ENCODE measurements at regions not wholly inside any gene's neighbourhood (a gene's known extent, or its start where the extent isn't known, plus 50 kb on each side); places are given as distances from the start of the nearest gene placed in this dataset.

GRCh38 chr5:50978924-50979323, 312.5 kb downstream of the PARP8 start:
- no peak for DNase-seq (ENCODE audit: extremely low read depth, low read depth)
- TF ChIP-seq CTCF (IDR thresholded peaks at IDR 0.05; ENCODE audit: low read depth, low read length), result no peak

GRCh38 chr5:50984640-50985039, 318.2 kb downstream of the PARP8 start:
- DNase-seq (ENCODE audit: extremely low read depth, low read depth), result no peak
- TF ChIP-seq CTCF (IDR thresholded peaks at IDR 0.05; ENCODE audit: low read depth, low read length), result no peak

- DNase-seq (ENCODE audit: extremely low read depth, low read depth), result no peak
- TF ChIP-seq CTCF (IDR thresholded peaks at IDR 0.05; ENCODE audit: low read depth, low read length), result no peak
These were observed 324.0 kb downstream of the PARP8 start for GRCh38 chr5:50990296-50990924.

- no peak for DNase-seq (ENCODE audit: extremely low read depth, low read depth)
- TF ChIP-seq CTCF (IDR thresholded peaks at IDR 0.05; ENCODE audit: low read depth, low read length), result no peak
These were observed 329.0 kb downstream of the PARP8 start for GRCh38 chr5:50995285-50995942.

- no peak for DNase-seq (ENCODE audit: extremely low read depth, low read depth)
- no peak for TF ChIP-seq CTCF (IDR thresholded peaks at IDR 0.05; ENCODE audit: low read depth, low read length)
These were observed 334.9 kb downstream of the PARP8 start for GRCh38 chr5:51001227-51001923.

- no peak for TF ChIP-seq CTCF (IDR thresholded peaks at IDR 0.05; ENCODE audit: low read depth, low read length)
- DNase-seq (ENCODE audit: extremely low read depth, low read depth), result no peak
These were observed 335.9 kb downstream of the PARP8 start for GRCh38 chr5:51002368-51002767.

- TF ChIP-seq CTCF (IDR thresholded peaks at IDR 0.05; ENCODE audit: low read depth, low read length), result no peak
- DNase-seq (ENCODE audit: extremely low read depth, low read depth), result no peak
These were observed 346.6 kb downstream of the PARP8 start for GRCh38 chr5:51013036-51013435.

All from AG09319 (cell line).